Activated CD8-positive, alpha-beta memory T cell treated with anti-CD3 and anti-CD28 coated beads, Interleukin-2, amount 10 ng/mL, durations not matched to agents 7 days and 5 days (primary cell): ENCODE measurements at regions not wholly inside any gene's neighbourhood (a gene's known extent, or its start where the extent isn't known, plus 50 kb on each side); places are given as distances from the start of the nearest gene placed in this dataset.

Experiments used
- ATAC-seq: fragments of 150-1000 bp; cut with Tn5 transposase; one replicate; pipeline ENCODE4 v1.10.0; 2021; ENCODE audit warnings: moderate library complexity
- CTCF ChIA-PET: fragments of 350-600 bp; sonication (Branson Sonifier 250); formaldehyde crosslinking; loops from one replicate; lab custom pipeline; 2021; ENCODE audit warnings: antibody characterized with exemption; lab: Charles Lee
- DNase-seq: peaks from one replicate; pipeline ENCODE4 v3.0.0-alpha.2; 2020
- H3K27ac Mint-ChIP-seq: one replicate; pipeline ENCODE4 v1.8.0; 2021; ENCODE audit warnings: mild to moderate bottlenecking, mixed read lengths
- H3K27me3 Mint-ChIP-seq: one replicate; pipeline ENCODE4 v1.8.0; 2021; ENCODE audit warnings: mixed read lengths
- H3K36me3 Mint-ChIP-seq: one replicate; pipeline ENCODE4 v1.8.0; 2021; ENCODE audit warnings: mild to moderate bottlenecking, mixed read lengths
- H3K4me1 Mint-ChIP-seq: one replicate; pipeline ENCODE4 v1.8.0; 2021; ENCODE audit warnings: mixed read lengths
- H3K4me3 Mint-ChIP-seq: one replicate; pipeline ENCODE4 v1.8.0; 2021; ENCODE audit warnings: mild to moderate bottlenecking, moderate library complexity, mixed read lengths
- H3K9me3 Mint-ChIP-seq: one replicate; pipeline ENCODE4 v1.8.0; 2022; ENCODE audit warnings: low read depth, mixed read lengths

DNA sequence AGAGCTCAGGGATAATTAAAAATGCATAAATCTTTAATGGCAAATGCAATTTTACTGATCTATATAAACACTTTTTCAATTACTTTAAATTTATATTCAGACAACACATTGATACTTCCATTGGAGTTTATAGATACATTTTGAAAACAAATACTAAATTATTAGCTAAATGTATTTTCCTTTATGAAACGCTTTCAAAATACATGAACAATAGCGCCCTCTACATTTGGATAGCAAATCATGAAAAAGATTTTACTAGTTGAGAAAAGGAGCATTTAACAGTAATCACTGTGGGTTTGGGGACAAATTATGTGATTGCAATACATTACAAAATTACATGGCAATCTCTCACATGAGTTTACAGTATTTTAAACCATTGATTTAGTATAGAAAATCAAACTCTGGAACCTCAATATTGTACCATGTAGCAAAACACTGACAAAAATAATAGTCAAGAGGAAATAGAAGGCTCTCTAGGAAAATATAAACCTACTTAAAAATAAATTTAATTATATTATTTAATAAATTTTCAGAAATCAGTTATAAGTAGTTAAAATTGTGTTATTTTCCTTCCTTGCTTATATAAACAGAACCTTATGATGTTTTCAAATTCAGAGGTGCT lies 207.9 kb downstream of the ZIC1 start:
- H3K9me3 Mint-ChIP-seq: peaks cover 4% of the 10 kb centered on the region
- H3K4me3 Mint-ChIP-seq: no peak overlapping the region
- CTCF ChIA-PET: no interaction called here
- no peak overlapping the region for H3K27ac Mint-ChIP-seq
- H3K36me3 Mint-ChIP-seq: no peaks in the 10 kb centered on the region
- DNase-seq (no peak), ATAC-seq (no peak)
- no peaks in the 10 kb centered on the region for H3K4me1 Mint-ChIP-seq
- no peaks in the 10 kb centered on the region for H3K27me3 Mint-ChIP-seq

DNA sequence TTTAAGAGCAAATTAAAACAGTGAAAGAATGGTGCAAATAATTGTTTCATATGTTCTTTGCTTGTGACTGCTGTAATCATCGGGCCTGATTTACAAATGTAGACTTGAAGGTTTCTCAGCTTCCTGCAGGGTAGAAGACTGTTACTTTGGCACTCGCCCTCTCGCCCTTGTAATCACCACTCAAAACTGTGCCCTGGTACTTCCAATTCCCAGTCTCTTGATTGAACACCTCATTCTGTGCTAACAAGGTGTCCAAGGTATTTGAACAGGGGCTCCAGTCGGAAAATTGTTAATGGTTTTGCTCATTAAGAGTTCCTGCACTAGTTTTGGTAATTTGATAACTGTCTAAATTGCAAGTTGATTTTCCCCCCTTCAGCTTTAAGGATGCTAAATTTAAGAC lies 209.5 kb downstream of the ZIC1 start:
- DNase-seq: no peak
- CTCF ChIA-PET: no interaction called here
- Mint-ChIP-seq H3K4me1 (no peaks in the 10 kb centered on the region), H3K36me3 (no peaks in the 10 kb centered on the region), H3K27ac (no peak overlapping the region), H3K4me3 (no peak overlapping the region), H3K27me3 (no peaks in the 10 kb centered on the region), H3K9me3 (peaks cover 3% of the 10 kb centered on the region)
- ATAC-seq: no peak

DNA sequence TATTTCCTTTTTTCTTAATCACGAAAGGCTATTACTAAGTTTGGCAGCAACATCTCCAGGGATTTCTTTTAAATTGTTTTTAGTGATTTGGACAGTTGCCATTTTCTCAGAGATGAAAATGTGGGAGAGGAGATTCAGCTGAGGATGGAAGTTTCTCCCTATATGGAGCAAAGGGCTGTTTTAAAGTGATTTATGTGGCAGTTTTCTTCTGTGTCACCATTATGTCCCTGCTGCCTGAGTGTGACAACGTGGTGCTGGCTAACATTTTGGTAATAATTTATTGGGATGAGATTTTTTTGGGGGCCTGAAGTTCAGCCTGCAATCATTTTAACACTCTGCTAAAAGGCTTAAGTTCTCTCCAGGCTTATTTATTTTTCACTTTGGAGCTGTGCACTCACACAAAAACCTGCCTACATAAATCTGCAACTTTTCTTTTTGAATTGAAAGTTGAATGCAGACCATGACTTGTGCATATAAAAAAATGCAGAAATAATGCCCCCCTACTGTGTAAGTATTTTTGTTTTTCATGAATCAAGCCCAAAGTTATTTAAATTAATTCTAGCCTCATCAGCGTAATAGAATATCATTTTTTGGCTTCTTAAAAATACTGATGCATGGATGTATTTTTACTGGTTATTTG lies 210.9 kb downstream of the ZIC1 start:
- ATAC-seq (no peak), DNase-seq (no peak)
- H3K4me3 Mint-ChIP-seq: no peak overlapping the region
- no peaks in the 10 kb centered on the region for H3K9me3 Mint-ChIP-seq
- H3K27me3 Mint-ChIP-seq: no peaks in the 10 kb centered on the region
- no peak overlapping the region for H3K27ac Mint-ChIP-seq
- CTCF ChIA-PET: no interaction called here
- H3K4me1 Mint-ChIP-seq: no peaks in the 10 kb centered on the region
- no peaks in the 10 kb centered on the region for H3K36me3 Mint-ChIP-seq

DNA sequence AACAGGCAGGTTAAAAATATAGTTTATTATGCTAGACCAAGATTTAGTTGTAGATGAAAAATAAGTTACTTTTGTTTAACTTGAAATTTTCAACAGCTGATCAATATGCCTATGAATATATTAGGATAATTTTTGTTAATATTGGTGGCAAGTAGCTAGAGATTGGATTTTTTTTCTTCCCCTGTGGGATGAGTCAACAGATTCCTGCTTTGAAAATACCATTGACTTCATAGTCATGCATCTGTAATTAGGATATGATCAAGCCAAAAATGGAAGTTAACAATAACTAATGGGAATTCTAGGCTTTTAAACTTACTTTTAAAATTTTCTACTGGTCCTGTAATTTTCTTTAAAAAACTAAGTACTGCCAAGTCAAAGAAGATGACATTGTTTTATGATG lies 211.7 kb downstream of the ZIC1 start:
- Mint-ChIP-seq H3K4me1 (no peaks in the 10 kb centered on the region), H3K36me3 (no peaks in the 10 kb centered on the region), H3K4me3 (no peak overlapping the region), H3K27ac (no peak overlapping the region), H3K9me3 (no peaks in the 10 kb centered on the region), H3K27me3 (no peaks in the 10 kb centered on the region)
- CTCF ChIA-PET: no interaction called here
- no peak for DNase-seq
- no peak for ATAC-seq

DNA sequence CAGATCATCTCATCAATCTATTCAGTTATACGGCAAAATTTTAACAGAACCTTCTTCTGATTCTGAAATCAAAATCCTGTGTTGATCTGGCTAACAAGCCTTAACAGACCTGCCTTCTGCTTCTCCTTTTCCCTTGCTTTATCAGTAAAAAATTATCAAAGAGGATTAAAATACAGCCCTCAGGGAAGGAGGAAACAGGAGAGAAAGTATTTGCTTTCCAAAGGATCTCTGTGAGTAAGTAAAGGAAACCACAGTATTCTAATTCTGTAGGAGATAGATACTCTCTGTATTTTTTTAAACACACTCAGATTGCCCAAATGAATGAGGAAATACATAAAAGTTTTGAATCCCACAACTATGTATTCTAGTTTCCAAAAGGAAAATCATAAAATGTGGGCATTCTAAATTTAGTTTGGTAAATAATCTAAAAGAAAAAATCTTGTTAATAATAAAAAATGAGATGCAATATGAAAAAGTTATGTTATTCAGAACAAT lies 221.8 kb downstream of the ZIC1 start:
- Mint-ChIP-seq H3K4me3 (no peak overlapping the region), H3K4me1 (no peaks in the 10 kb centered on the region), H3K36me3 (no peaks in the 10 kb centered on the region), H3K9me3 (peaks cover 6% of the 10 kb centered on the region), H3K27ac (no peak overlapping the region), H3K27me3 (no peaks in the 10 kb centered on the region)
- DNase-seq: no peak
- ATAC-seq: no peak
- CTCF ChIA-PET: no interaction called here

DNA sequence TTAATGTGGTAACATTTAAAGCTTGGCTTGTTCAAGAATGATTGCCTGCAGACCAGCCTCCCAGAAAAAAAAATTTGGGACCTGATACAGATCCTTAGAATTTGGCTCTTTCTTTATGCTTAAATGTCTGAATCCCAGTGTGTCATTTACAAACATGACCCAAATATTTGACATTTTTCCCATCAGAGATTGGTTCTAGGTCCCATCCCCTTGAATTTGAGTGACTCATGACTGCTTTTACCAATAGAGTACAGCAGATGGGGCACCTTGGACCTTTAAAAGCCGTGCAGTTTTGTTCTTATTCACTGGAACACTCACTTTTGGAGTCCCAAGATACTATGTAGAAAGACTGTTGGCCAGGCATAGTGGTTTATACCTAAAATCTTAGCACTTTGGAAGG lies 231.6 kb downstream of the ZIC1 start:
- H3K4me1 Mint-ChIP-seq: no peaks in the 10 kb centered on the region
- CTCF ChIA-PET: interaction anchor here (1.6 kb wide), 1 partner anchor 16 kb away, joined by 3 read pairs; no protein-coding TSS in a partner anchor
- H3K36me3 Mint-ChIP-seq: no peaks in the 10 kb centered on the region
- no peak overlapping the region for H3K4me3 Mint-ChIP-seq
- no peak for ATAC-seq
- no peak for DNase-seq
- H3K27me3 Mint-ChIP-seq: no peaks in the 10 kb centered on the region
- peaks cover 5% of the 10 kb centered on the region for H3K9me3 Mint-ChIP-seq
- H3K27ac Mint-ChIP-seq: no peak overlapping the region

DNA sequence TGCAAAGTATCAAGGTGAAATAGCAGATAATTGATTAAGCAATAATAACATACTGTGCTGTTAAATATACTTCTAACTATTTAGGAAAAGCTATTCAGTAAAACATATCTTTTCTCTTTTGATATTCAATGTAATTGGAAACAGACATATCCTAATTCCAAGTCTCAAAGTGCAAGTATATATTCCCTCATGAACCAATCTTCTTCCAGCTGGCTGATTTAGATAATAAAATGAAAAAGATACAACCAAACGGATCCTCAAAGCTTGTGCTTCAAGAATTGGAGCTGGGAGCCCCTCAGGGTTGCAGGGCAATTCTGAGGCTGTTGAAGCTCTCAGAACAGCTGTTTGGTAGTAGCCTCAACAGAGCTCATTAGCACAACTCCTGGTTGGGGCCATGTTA lies 236.6 kb downstream of the ZIC1 start:
- no peak overlapping the region for H3K4me3 Mint-ChIP-seq
- DNase-seq (no peak), ATAC-seq (no peak)
- H3K9me3 Mint-ChIP-seq: peaks cover 5% of the 10 kb centered on the region
- CTCF ChIA-PET: interaction anchor here (0.9 kb wide), 1 partner anchor 9 kb away, joined by 3 read pairs; no protein-coding TSS in a partner anchor
- no peaks in the 10 kb centered on the region for H3K36me3 Mint-ChIP-seq
- H3K27me3 Mint-ChIP-seq: no peaks in the 10 kb centered on the region
- no peak overlapping the region for H3K27ac Mint-ChIP-seq
- H3K4me1 Mint-ChIP-seq: no peaks in the 10 kb centered on the region

DNA sequence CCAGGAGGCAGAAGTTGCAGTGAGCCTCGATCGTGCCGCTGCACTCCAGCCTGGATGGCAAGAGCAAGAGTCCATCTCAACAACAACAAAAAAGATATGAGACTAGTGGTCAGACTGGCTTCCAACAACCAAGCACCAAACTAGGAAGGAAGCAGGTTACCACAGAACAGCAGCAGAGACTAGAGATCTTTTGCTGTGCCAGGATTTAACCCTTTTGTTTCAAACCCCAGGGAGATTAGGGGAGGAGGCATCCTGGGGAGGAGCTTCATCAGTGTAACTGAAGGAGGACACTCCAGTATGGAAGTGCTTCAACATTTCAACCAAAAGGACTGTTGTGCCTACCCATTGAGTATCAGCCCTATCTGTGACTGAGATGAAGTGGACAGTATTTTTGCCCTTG lies 240.3 kb downstream of the ZIC1 start:
- no peak overlapping the region for H3K4me3 Mint-ChIP-seq
- no peaks in the 10 kb centered on the region for H3K36me3 Mint-ChIP-seq
- ATAC-seq (no peak), DNase-seq (no peak)
- peaks cover 7% of the 10 kb centered on the region for H3K9me3 Mint-ChIP-seq
- no peak overlapping the region for H3K27ac Mint-ChIP-seq
- H3K27me3 Mint-ChIP-seq: no peaks in the 10 kb centered on the region
- CTCF ChIA-PET: no interaction called here
- H3K4me1 Mint-ChIP-seq: no peaks in the 10 kb centered on the region

DNA sequence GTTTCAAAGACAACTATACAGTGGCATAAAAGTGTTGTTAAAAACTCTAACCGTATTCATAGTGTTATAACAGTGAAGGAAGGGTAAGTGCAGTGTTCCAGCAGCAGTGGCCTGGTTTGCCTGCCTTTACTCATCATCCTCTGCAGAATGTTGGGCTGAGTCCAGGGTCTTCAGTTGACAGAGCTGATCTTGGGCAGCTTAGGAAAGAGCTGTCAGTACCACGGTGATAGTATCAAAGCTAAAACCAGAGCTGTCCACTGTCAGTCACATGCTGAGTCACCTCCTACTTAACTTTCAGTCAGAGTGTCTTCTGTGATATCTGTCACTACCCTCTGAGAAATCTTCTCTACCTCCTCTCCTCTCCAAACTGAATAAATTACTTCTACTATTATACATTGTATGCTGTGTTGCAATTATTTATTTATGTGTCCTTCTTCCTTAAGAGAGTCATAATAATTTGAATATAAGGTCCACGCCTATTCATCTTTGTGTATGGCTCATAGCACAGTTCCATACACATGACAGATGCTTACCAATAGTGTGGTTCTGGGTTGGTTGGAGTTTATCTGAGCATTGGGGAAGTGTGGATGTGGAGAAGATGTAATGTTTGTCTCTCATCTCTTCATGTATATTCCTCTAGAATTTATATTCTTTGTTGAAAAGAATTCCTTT lies 242.1 kb downstream of the ZIC1 start:
- Mint-ChIP-seq H3K36me3 (no peaks in the 10 kb centered on the region), H3K9me3 (peaks cover 7% of the 10 kb centered on the region), H3K27me3 (no peaks in the 10 kb centered on the region), H3K4me3 (no peak overlapping the region), H3K4me1 (no peaks in the 10 kb centered on the region), H3K27ac (no peak overlapping the region)
- CTCF ChIA-PET: no interaction called here
- ATAC-seq (no peak), DNase-seq (no peak)

DNA sequence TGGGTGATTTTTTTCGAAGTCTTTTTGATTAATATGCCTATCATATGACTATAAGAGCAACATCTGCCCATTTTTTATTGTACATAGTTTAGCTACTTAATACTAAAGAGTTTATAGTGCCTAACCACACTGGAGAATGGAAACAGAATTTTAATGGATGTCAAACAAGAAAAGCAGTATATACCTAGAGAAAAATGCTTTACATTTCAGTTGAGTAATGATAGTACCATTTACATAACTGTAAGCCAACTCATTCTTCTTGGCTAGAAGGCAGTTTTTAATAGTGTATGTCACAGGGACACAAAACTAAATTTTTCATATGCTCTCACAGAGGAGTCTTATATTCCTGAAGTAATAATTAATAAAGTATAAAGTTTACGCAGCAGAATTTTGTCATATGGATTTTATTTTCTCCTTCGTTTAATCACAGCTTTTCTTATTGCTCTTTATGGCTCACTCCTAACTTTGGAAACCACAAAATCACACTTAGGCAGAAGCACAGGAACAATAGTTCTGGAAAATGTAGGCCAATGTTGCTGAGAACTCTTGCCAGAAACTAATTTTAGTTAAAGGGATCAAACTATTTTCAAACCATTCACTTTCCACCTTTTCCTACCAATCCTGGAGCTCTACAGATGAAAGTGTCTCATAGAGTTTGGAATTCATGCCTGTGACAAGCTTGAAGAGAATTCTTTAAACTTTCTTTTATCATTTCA lies 243.6 kb downstream of the ZIC1 start:
- CTCF ChIA-PET: no interaction called here

DNA sequence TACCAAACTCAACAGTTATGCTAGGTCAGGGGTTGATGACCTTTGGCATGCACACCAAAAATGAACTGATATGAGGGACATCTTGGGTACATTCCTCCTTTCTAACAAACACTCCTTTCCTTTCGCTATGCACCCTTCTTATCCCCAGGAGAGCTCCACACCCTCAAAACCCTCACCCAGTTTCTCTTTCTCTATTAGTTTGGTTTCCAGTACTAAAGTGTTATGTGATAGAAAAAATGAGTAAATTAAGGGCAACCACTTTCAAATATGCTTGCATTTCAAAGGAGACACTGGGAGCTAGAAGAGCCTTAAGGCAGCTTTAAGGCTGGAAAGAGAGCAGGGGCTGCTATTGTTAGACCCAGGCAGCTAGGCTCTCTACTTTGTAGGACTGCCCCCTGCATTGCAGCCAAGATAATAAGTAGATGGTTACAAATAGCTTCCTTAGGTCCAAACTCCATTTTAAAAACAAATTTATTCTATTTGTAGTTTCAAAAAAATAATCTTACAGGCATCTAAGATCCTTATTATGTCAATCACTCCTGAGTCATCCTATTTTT lies 244.3 kb downstream of the ZIC1 start:
- H3K4me1 Mint-ChIP-seq: no peaks in the 10 kb centered on the region
- no peaks in the 10 kb centered on the region for H3K36me3 Mint-ChIP-seq
- H3K4me3 Mint-ChIP-seq: no peak overlapping the region
- CTCF ChIA-PET: no interaction called here
- H3K27ac Mint-ChIP-seq: no peak overlapping the region
- H3K9me3 Mint-ChIP-seq: peaks cover 4% of the 10 kb centered on the region
- ATAC-seq: no peak
- no peak for DNase-seq
- no peaks in the 10 kb centered on the region for H3K27me3 Mint-ChIP-seq

More for the DNA sequence above, 243.6 kb downstream of the ZIC1 start:
- H3K27ac Mint-ChIP-seq: no peak overlapping the region
- H3K4me1 Mint-ChIP-seq: no peaks in the 10 kb centered on the region
- no peak overlapping the region for H3K4me3 Mint-ChIP-seq
- H3K9me3 Mint-ChIP-seq: peaks cover 4% of the 10 kb centered on the region
- no peaks in the 10 kb centered on the region for H3K36me3 Mint-ChIP-seq
- H3K27me3 Mint-ChIP-seq: no peaks in the 10 kb centered on the region
- no peak for ATAC-seq
- DNase-seq: no peak

DNA sequence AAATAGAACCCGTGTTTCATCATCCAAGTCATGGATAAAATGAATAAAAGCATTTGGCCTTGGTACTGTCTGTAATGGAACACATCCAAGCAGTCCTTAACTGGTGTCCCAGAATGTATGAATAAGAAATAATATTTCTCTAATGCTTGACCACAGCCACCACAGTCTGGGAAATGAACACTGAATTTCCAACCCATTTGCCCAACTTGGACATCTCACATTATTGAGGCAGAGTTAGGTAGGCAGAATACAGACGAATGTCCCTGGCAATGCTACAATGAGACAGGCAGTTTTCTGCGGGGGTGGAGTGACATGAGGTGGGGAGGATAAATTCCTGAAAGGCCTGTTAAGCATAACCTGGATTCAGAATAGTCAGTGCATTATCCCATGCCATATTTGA lies 245.7 kb downstream of the ZIC1 start:
- no peak overlapping the region for H3K4me3 Mint-ChIP-seq
- CTCF ChIA-PET: no interaction called here

DNA sequence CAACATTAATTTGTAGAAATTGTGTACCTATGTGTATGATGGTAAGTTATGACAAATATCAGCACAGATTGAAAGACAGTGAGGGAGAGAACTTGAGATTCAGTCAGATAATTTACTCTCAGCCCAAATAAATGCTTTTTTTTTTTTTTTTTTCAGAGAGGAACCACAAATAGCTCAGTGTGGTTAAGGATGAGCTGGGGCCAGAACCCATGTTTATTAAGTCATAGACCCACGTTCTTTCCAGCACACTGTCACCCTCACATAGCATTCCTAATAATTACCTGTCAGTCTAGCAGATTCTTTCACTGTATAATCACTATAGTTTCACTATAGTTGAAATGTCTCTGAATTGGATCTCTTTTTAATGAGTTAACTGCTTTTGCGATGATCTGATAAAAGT lies 246.1 kb downstream of the ZIC1 start:
- H3K4me3 Mint-ChIP-seq: no peak overlapping the region
- H3K27ac Mint-ChIP-seq: no peak overlapping the region
- peaks cover 1% of the 10 kb centered on the region for H3K9me3 Mint-ChIP-seq
- DNase-seq: no peak
- H3K4me1 Mint-ChIP-seq: no peaks in the 10 kb centered on the region
- no peaks in the 10 kb centered on the region for H3K27me3 Mint-ChIP-seq
- ATAC-seq: no peak
- no peaks in the 10 kb centered on the region for H3K36me3 Mint-ChIP-seq
- CTCF ChIA-PET: no interaction called here

More for the DNA sequence above, 245.7 kb downstream of the ZIC1 start:
- ATAC-seq (no peak), DNase-seq (no peak)
- Mint-ChIP-seq H3K36me3 (no peaks in the 10 kb centered on the region), H3K9me3 (peaks cover 1% of the 10 kb centered on the region), H3K27me3 (no peaks in the 10 kb centered on the region), H3K4me1 (no peaks in the 10 kb centered on the region), H3K27ac (no peak overlapping the region)
